ENCODE measurements at regions not wholly inside any gene's neighbourhood (a gene's known extent, or its start where the extent isn't known, plus 50 kb on each side); places are given as distances from the start of the nearest gene placed in this dataset.

GRCh38 chr12:63066136-63066535 lies 84.9 kb downstream of the AVPR1A start:
- CTCF ChIA-PET, result interaction anchor here (0.9 to 1.2 kb wide), 3 partner anchors 82 to 272 kb away, joined by 3 read pairs; no protein-coding TSS in a partner anchor
- ATAC-seq, result no peak

GRCh38 chr12:63064080-63064479 lies 86.9 kb downstream of the AVPR1A start:
- ATAC-seq (no peak), DNase-seq (ENCODE audit: low spot score) (no peak)
- TF ChIP-seq ZNF425 (CRISPR knock-in tag; conservative IDR thresholded peaks at IDR 0.05) (no peak), GTF2I (CRISPR knock-in tag; conservative IDR thresholded peaks at IDR 0.05) (no peak), ATF1 (CRISPR knock-in tag; IDR thresholded peaks at IDR 0.05) (no peak), AR (CRISPR knock-in tag; IDR thresholded peaks at IDR 0.05) (no peak), PRRX2 (CRISPR knock-in tag; IDR thresholded peaks at IDR 0.05) (no peak)
- ChIA-PET CTCF (interaction anchor here (1.0 kb wide), 1 partner anchor 129 kb away, joined by 3 read pairs; the partner anchor contains the start of gene PPM1H), POLR2A (no interaction called here)
- H3K27me3 Mint-ChIP-seq (ENCODE audit: low read depth), result no peaks in the 10 kb centered on the region
- peaks cover 31% of the 10 kb centered on the region for H3K4me1 Mint-ChIP-seq
- no peak overlapping the region for H3K4me3 Mint-ChIP-seq
- H3K9me3 Mint-ChIP-seq, result no peaks in the 10 kb centered on the region
- no peaks in the 10 kb centered on the region for H3K36me3 Mint-ChIP-seq
- H3K27ac Mint-ChIP-seq, result no peak overlapping the region

More at GRCh38 chr12:63066136-63066535, 84.9 kb downstream of the AVPR1A start:
- TF ChIP-seq CREM (CRISPR knock-in tag; IDR thresholded peaks at IDR 0.05) (no peak), AR (CRISPR knock-in tag; IDR thresholded peaks at IDR 0.05) (no peak), ZMAT4 (CRISPR knock-in tag; IDR thresholded peaks at IDR 0.05) (no peak), NFATC4 (CRISPR knock-in tag; IDR thresholded peaks at IDR 0.05) (no peak), ZNF396 (CRISPR knock-in tag; IDR thresholded peaks at IDR 0.05; ENCODE audit: borderline replicate concordance) (no peak), ERG (CRISPR knock-in tag; IDR thresholded peaks at IDR 0.05) (no peak), STAT6 (CRISPR knock-in tag; conservative IDR thresholded peaks at IDR 0.05; ENCODE audit: low read depth) (no peak), SMAD3 (CRISPR knock-in tag; IDR thresholded peaks at IDR 0.05; ENCODE audit: borderline replicate concordance) (no peak), NR3C1 (CRISPR knock-in tag; conservative IDR thresholded peaks at IDR 0.05; ENCODE audit: low read depth) (no peak)
- no peaks in the 10 kb centered on the region for H3K9me3 Mint-ChIP-seq
- H3K4me1 Mint-ChIP-seq, result peaks cover 28% of the 10 kb centered on the region
- no peak for DNase-seq (ENCODE audit: low spot score)
- no peak overlapping the region for H3K27ac Mint-ChIP-seq
- H3K4me3 Mint-ChIP-seq, result no peak overlapping the region
- H3K36me3 Mint-ChIP-seq, result no peaks in the 10 kb centered on the region
- no peaks in the 10 kb centered on the region for H3K27me3 Mint-ChIP-seq (ENCODE audit: low read depth)
- POLR2A ChIA-PET, result no interaction called here
